GM23338 (cell line): ENCODE measurements at regions not wholly inside any gene's neighbourhood (a gene's known extent, or its start where the extent isn't known, plus 50 kb on each side); places are given as distances from the start of the nearest gene placed in this dataset.
A peak's percentile ranks its signal among the peaks of the same experiment; 100 is the strongest.

Experiments used
- ATAC-seq: fragments of 200-7000 bp; cut with Tn5 transposase; 3 replicates; pipeline ENCODE4 v1.9.1; 2020
- DNase-seq: peaks from one replicate; pipeline ENCODE4 v3.0.0-alpha.2; 2015; ENCODE audit warnings: low spot score
- H2AFZ ChIP-seq: fragments of 200-600 bp; sonication (generic); 2 replicates; pipeline ENCODE4 v1.8.0; 2016; ENCODE audit warnings: antibody characterized with exemption, mild to moderate bottlenecking, moderate library complexity
- H3F3A ChIP-seq: fragments of 200-600 bp; sonication (generic); replicated peaks from 2 replicates; pipeline ENCODE4 v1.8.0; 2017; ENCODE audit warnings: antibody characterized with exemption, mixed run types, low read depth
- H3K27ac ChIP-seq: fragments of 200-600 bp; sonication (generic); 2 replicates; pipeline ENCODE4 v1.6.1; 2016; ENCODE audit warnings: low read depth
- H3K27me3 ChIP-seq: fragments of 200-600 bp; sonication (generic); 2 replicates; pipeline ENCODE4 v1.8.0; 2016; ENCODE audit warnings: mild to moderate bottlenecking, mixed run types, moderate library complexity; ENCODE audit not compliant: insufficient read depth
- H3K36me3 ChIP-seq: fragments of 200-600 bp; sonication (generic); 2 replicates; pipeline ENCODE4 v1.8.0; 2016; ENCODE audit warnings: mild to moderate bottlenecking; ENCODE audit not compliant: insufficient read depth
- H3K4me1 ChIP-seq: fragments of 200-600 bp; sonication (generic); 2 replicates; pipeline ENCODE4 v1.8.0; 2016; ENCODE audit warnings: mild to moderate bottlenecking, moderate library complexity; ENCODE audit not compliant: insufficient read depth
- H3K4me2 ChIP-seq: fragments of 200-600 bp; sonication (generic); 2 replicates; pipeline ENCODE4 v1.7.1; 2017; ENCODE audit warnings: mixed run types
- H3K4me3 ChIP-seq: fragments of 200-600 bp; sonication (generic); 2 replicates; pipeline ENCODE4 v1.6.1; 2016; ENCODE audit warnings: mixed run types
- H3K79me2 ChIP-seq: fragments of 200-600 bp; sonication (generic); replicated peaks from 2 replicates; pipeline ENCODE4 v1.8.0; 2017; ENCODE audit warnings: mild to moderate bottlenecking; ENCODE audit not compliant: insufficient read depth
- H3K9me2 ChIP-seq: fragments of 200-600 bp; sonication (generic); 2 replicates; pipeline ENCODE4 v1.8.0; 2017; ENCODE audit not compliant: insufficient read depth
- H4K20me1 ChIP-seq: fragments of 200-600 bp; sonication (generic); replicated peaks from 2 replicates; pipeline ENCODE4 v1.8.0; 2017; ENCODE audit warnings: mild to moderate bottlenecking; ENCODE audit not compliant: insufficient read depth
- H3K27ac Mint-ChIP-seq: 2 replicates; pipeline ENCODE4 v1.8.0; 2020; ENCODE audit warnings: inconsistent platforms, mild to moderate bottlenecking, moderate library complexity, mixed read lengths
- H3K27me3 Mint-ChIP-seq: 3 replicates; pipeline ENCODE4 v1.8.0; 2022; ENCODE audit warnings: low read depth, mild to moderate bottlenecking, moderate library complexity, mixed read lengths, inconsistent platforms; ENCODE audit not compliant: insufficient read depth, poor library complexity
- H3K36me3 Mint-ChIP-seq: 3 replicates; pipeline ENCODE4 v1.8.0; 2021; ENCODE audit warnings: low read depth, mild to moderate bottlenecking, inconsistent platforms, moderate library complexity, mixed read lengths
- H3K4me1 Mint-ChIP-seq: 3 replicates; pipeline ENCODE4 v1.8.0; 2020; ENCODE audit warnings: mild to moderate bottlenecking, inconsistent platforms, mixed read lengths
- H3K4me3 Mint-ChIP-seq: 3 replicates; pipeline ENCODE4 v1.8.0; 2021; ENCODE audit warnings: moderate library complexity, mild to moderate bottlenecking, inconsistent platforms, mixed read lengths
- H3K9me3 Mint-ChIP-seq: 3 replicates; pipeline ENCODE4 v1.8.0; 2020; ENCODE audit warnings: moderate library complexity, mild to moderate bottlenecking, inconsistent platforms, mixed read lengths
- CREB1 ChIP-seq: fragments of 250-450 bp; sonication (Bioruptor Pico); IDR thresholded peaks from 2 replicates; pipeline ENCODE4 v1.5.0; 2020; ENCODE audit warnings: low read depth, mild to moderate bottlenecking, moderate library complexity
- CTCF ChIP-seq, 2 experiments: fragments of 200-600 bp in 1 of 2; sonication (generic) in 1 of 2; conservative IDR thresholded peaks; 2 replicates each; pipeline versions ENCODE4 v1.5.1 to v1.6.1; 2016 to 2017; ENCODE audit warnings: antibody characterized with exemption in 2 of 2, low read depth in 2 of 2, mild to moderate bottlenecking in 2 of 2, moderate library complexity in 1 of 2
- ETS1 ChIP-seq: IDR thresholded peaks from 2 replicates; pipeline ENCODE4 v1.6.1; 2016; ENCODE audit warnings: antibody characterized with exemption
- EZH2 ChIP-seq: fragments of 200-600 bp; sonication (generic); IDR thresholded peaks from one replicate; pipeline ENCODE4 v1.8.0; 2017; ENCODE audit warnings: antibody characterized with exemption, mild to moderate bottlenecking, low read depth; ENCODE audit not compliant: unreplicated experiment
- EZH2phosphoT487 ChIP-seq: fragments of 200-600 bp; sonication (generic); IDR thresholded peaks from one replicate; pipeline ENCODE4 v1.8.1; 2018; ENCODE audit warnings: antibody characterized with exemption; ENCODE audit not compliant: unreplicated experiment
- JUNB ChIP-seq: IDR thresholded peaks from one replicate; pipeline ENCODE4 v1.6.1; 2016; ENCODE audit warnings: antibody characterized with exemption; ENCODE audit not compliant: unreplicated experiment
- NANOG ChIP-seq: IDR thresholded peaks from 2 replicates; pipeline ENCODE4 v1.6.1; 2016; ENCODE audit warnings: antibody characterized with exemption, borderline replicate concordance
- POLR2AphosphoS5 ChIP-seq: IDR thresholded peaks from 2 replicates; pipeline ENCODE4 v1.6.1; 2016; ENCODE audit warnings: antibody characterized with exemption, low read depth
- STAT1 ChIP-seq: IDR thresholded peaks from one replicate; pipeline ENCODE4 v1.6.1; 2016; ENCODE audit warnings: antibody characterized with exemption; ENCODE audit not compliant: unreplicated experiment
- ZNF114 ChIP-seq: fragments of 250-450 bp; sonication (Bioruptor Pico); IDR thresholded peaks from 2 replicates; pipeline ENCODE4 v1.5.0; 2020; ENCODE audit warnings: mild to moderate bottlenecking, moderate library complexity
- ZNF331 ChIP-seq: fragments of 250-450 bp; sonication (Bioruptor Pico); IDR thresholded peaks from 2 replicates; pipeline ENCODE4 v1.5.0; 2020; ENCODE audit warnings: low read depth, mild to moderate bottlenecking, moderate library complexity
- ZNF462 ChIP-seq: fragments of 250-450 bp; sonication (Bioruptor Pico); IDR thresholded peaks from 2 replicates; pipeline ENCODE4 v1.5.0; 2020; ENCODE audit warnings: mild to moderate bottlenecking, moderate library complexity

- ATAC-seq, result peak; percentile 86
- Mint-ChIP-seq H3K27ac (no peak overlapping the region), H3K4me1 (no peaks in the 10 kb centered on the region), H3K9me3 (no peaks in the 10 kb centered on the region), H3K27me3 (no peaks in the 10 kb centered on the region), H3K4me3 (no peak overlapping the region), H3K36me3 (no peaks in the 10 kb centered on the region)
- no peak for TF ChIP-seq JUNB
- TF ChIP-seq CREB1 (CRISPR knock-in tag), result no peak
- TF ChIP-seq POLR2AphosphoS5, result no peak
- TF ChIP-seq CTCF (conservative IDR thresholded peaks at IDR 0.05; ENCODE audit: low read depth in 2 of 2), result peak; percentile 93 to 96
- Histone ChIP-seq H3K27ac (no peak overlapping the region), H3K4me2 (no peak overlapping the region), H2AFZ (no peak overlapping the region), H3K79me2 (no peaks in the 10 kb centered on the region), H3K27me3 (no peaks in the 10 kb centered on the region), H4K20me1 (no peaks in the 10 kb centered on the region), H3F3A (no peaks in the 10 kb centered on the region), H3K36me3 (no peaks in the 10 kb centered on the region), H3K9me2 (no peaks in the 10 kb centered on the region; the same call in 1 of the 2 replicates), H3K4me3 (no peak overlapping the region), H3K4me1 (no peaks in the 10 kb centered on the region)
- peak; percentile 91 for DNase-seq
Measured at GRCh38 chr9:18255158-18255629, 218.8 kb upstream of the ADAMTSL1 start.

GRCh38 chr9:18255747-18256146 is 218.2 kb upstream of the ADAMTSL1 start:
- H4K20me1 ChIP-seq, result no peaks in the 10 kb centered on the region
- Mint-ChIP-seq H3K9me3 (no peaks in the 10 kb centered on the region), H3K27ac (no peak overlapping the region), H3K36me3 (no peaks in the 10 kb centered on the region), H3K27me3 (no peaks in the 10 kb centered on the region), H3K4me3 (no peak overlapping the region), H3K4me1 (no peaks in the 10 kb centered on the region)
- H3K36me3 ChIP-seq, result no peaks in the 10 kb centered on the region
- H3K27ac ChIP-seq, result no peak overlapping the region
- DNase-seq (no peak), ATAC-seq (no peak)
- no peaks in the 10 kb centered on the region; the same call in 1 of the 2 replicates for H3K9me2 ChIP-seq
- no peaks in the 10 kb centered on the region for H3K27me3 ChIP-seq
- H3K4me2 ChIP-seq, result no peak overlapping the region
- no peaks in the 10 kb centered on the region for H3K4me1 ChIP-seq
- no peak overlapping the region for H3K4me3 ChIP-seq
- no peaks in the 10 kb centered on the region for H3F3A ChIP-seq
- H3K79me2 ChIP-seq, result no peaks in the 10 kb centered on the region
- no peak overlapping the region for H2AFZ ChIP-seq
- TF ChIP-seq EZH2phosphoT487 (no peak), STAT1 (no peak), ETS1 (no peak), ZNF462 (CRISPR knock-in tag) (no peak), CREB1 (CRISPR knock-in tag) (no peak), POLR2AphosphoS5 (no peak), NANOG (no peak), ZNF114 (CRISPR knock-in tag) (no peak), EZH2 (no peak), ZNF331 (no peak)
